HEK293T (cell line): ENCODE measurements at regions not wholly inside any gene's neighbourhood (a gene's known extent, or its start where the extent isn't known, plus 50 kb on each side); places are given as distances from the start of the nearest gene placed in this dataset.

Experiments
- BHLHE40 ChIP-seq: fragments of 450-650 bp; IDR thresholded peaks from 2 replicates; pipeline ENCODE4 v1.6.1; 2016; ENCODE audit warnings: mild to moderate bottlenecking, moderate library complexity, borderline replicate concordance
- CTBP1 ChIP-seq: fragments of 450-650 bp; IDR thresholded peaks from 2 replicates; pipeline ENCODE4 v1.6.1; 2016; ENCODE audit warnings: borderline replicate concordance
- ELF4 ChIP-seq: fragments of 450-650 bp; IDR thresholded peaks from 2 replicates; pipeline ENCODE4 v1.6.1; 2017; ENCODE audit warnings: antibody characterized with exemption
- FOXK2 ChIP-seq: fragments of 450-650 bp; IDR thresholded peaks from 2 replicates; pipeline ENCODE4 v1.6.1; 2016; ENCODE audit warnings: mild to moderate bottlenecking
- FOXM1 ChIP-seq: fragments of 450-650 bp; IDR thresholded peaks from 2 replicates; pipeline ENCODE4 v1.6.1; 2017; ENCODE audit warnings: mild to moderate bottlenecking, borderline replicate concordance
- HDGF ChIP-seq: fragments of 450-650 bp; IDR thresholded peaks from 2 replicates; pipeline ENCODE4 v1.6.1; 2017; ENCODE audit warnings: antibody characterized with exemption, borderline replicate concordance
- L3MBTL2 ChIP-seq: fragments of 450-650 bp; conservative IDR thresholded peaks from 2 replicates; pipeline ENCODE4 v1.6.1; 2016; ENCODE audit warnings: mild to moderate bottlenecking
- LEF1 ChIP-seq: fragments of 450-650 bp; IDR thresholded peaks from 2 replicates; pipeline ENCODE4 v1.6.1; 2017; ENCODE audit warnings: mild to moderate bottlenecking, borderline replicate concordance
- NFRKB ChIP-seq: fragments of 450-650 bp; IDR thresholded peaks from 2 replicates; pipeline ENCODE4 v1.6.1; 2016; ENCODE audit warnings: mild to moderate bottlenecking, moderate library complexity
- SP1 ChIP-seq: fragments of 450-650 bp; IDR thresholded peaks from 2 replicates; pipeline ENCODE4 v1.6.1; 2017
- SUZ12 ChIP-seq: fragments of 450-650 bp; IDR thresholded peaks from 2 replicates; pipeline ENCODE4 v1.6.1; 2016; ENCODE audit warnings: mild to moderate bottlenecking
- TARDBP ChIP-seq: fragments of 450-650 bp; IDR thresholded peaks from 2 replicates; pipeline ENCODE4 v1.6.1; 2016
- ZNF384 ChIP-seq: fragments of 450-650 bp; IDR thresholded peaks from 2 replicates; pipeline ENCODE4 v1.6.1; 2016

DNA sequence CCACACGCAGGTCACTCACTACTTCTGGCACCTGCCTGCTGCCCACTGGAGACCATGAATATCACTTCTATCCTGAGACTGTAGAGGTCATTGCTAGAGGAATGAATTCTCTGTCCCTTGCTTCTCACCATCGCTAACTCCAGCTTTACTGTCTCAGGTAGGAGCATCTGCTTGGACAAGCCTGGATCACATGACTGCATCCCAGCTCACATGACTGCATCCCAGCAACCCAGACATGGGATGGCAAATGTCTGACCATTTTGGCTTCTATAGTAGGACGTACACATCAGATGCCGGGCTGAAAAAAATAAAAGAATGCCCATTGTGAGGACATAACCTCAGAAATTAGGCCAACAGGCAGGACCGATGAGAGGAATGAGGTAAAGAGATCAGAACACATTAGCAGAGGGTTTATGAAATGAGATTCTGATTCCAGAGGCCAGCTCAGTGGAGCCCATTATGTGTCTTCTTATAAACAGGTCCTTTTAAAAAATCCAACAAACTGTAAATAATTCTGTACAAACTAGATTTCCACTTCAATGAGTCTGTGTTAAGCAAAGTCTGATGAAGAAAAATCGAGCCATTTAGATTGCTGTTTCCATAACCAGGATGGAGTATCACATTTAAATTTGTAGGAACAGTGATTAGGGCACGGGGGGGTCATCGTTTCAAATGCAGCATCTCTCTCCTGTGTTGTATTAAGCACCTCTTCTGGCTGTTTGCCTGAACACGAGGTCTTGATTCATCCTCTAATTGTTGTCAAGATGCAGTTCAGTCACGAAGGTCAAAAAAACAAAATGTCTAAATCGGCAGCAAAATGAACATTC, 126.7 kb downstream of the MTHFS start:
- TF ChIP-seq SP1, result no peak
- TF ChIP-seq LEF1, result no peak
- no peak for TF ChIP-seq FOXM1
- TF ChIP-seq BHLHE40, result no peak
- no peak for TF ChIP-seq SUZ12
- TF ChIP-seq HDGF, result no peak
- TF ChIP-seq ZNF384, result no peak
- no peak for TF ChIP-seq ELF4
- no peak for TF ChIP-seq L3MBTL2
- TF ChIP-seq FOXK2, result no peak
- TF ChIP-seq TARDBP, result no peak
- TF ChIP-seq CTBP1, result no peak
- TF ChIP-seq NFRKB, result no peak
